GM18502 (cell line): ENCODE measurements at regions not wholly inside any gene's neighbourhood (a gene's known extent, or its start where the extent isn't known, plus 50 kb on each side); places are given as distances from the start of the nearest gene placed in this dataset.
A peak's percentile ranks its signal among the peaks of the same experiment; 100 is the strongest.

Experiments
- ATAC-seq: cut with Tn5 transposase; IDR thresholded peaks from one replicate; pipeline ENCODE4 v1.9.1; 2021; ENCODE audit warnings: mild to moderate bottlenecking; ENCODE audit not compliant: unreplicated experiment, poor library complexity

DNA sequence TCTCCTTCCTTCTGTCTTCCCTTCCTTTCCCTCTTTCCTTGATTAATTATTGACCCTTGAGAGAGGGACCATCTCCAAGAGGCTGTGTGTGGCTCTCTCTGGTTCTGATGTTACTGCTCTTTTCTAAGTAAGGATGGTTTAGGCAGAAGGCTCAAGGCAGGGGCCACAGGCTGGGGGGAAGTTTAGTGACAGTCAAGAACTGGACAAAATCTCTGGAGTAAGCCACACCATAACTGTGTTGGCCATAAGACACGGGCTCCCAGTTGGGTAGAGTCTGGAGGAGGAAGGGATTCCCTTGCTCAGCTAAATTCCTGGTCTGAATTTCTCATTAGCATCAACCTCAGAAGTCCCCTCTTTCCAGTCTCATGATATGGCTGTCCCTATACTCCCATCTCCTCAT, 74.7 kb downstream of the BUD13 start:
- no peak for ATAC-seq

DNA sequence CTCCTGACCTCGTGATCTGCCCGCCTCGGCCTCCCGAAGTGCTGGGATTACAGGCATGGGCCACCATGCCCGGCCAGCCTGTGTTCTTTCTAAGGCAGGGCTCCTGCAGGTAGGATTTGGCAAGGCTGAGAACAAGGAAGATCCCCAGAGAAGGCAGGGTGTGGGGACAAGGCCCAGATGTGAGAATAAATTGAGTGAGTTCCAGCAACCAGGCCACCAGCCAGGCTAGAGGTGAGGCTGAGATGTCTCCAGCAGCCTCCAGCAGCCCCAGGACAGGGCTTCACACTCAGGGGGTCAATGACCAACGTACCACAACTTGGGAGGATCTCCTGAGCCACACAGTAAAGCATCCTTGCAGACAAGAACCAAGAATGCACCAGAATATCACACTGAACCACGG, 75.1 kb downstream of the BUD13 start:
- ATAC-seq = no peak

DNA sequence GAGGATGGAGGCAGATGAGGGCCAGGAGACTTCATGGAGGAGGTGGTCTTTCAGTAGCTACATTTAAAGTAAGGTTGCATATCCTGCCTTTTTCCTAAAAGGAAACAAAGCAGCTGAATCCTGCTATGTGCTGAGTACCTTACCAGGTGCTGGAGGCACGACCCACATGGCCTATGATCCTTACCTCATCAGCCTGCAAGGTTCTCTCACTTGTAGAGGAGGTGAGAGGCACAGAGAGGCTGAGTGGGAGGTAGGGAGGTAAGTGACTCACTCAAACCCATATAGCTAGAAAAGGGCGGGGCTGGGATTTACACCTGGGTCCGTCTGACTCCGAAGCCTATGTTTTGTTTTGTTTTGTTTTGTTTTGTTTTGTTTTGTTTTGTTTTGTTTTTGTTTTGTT, 75.8 kb downstream of the BUD13 start:
- ATAC-seq = no peak

DNA sequence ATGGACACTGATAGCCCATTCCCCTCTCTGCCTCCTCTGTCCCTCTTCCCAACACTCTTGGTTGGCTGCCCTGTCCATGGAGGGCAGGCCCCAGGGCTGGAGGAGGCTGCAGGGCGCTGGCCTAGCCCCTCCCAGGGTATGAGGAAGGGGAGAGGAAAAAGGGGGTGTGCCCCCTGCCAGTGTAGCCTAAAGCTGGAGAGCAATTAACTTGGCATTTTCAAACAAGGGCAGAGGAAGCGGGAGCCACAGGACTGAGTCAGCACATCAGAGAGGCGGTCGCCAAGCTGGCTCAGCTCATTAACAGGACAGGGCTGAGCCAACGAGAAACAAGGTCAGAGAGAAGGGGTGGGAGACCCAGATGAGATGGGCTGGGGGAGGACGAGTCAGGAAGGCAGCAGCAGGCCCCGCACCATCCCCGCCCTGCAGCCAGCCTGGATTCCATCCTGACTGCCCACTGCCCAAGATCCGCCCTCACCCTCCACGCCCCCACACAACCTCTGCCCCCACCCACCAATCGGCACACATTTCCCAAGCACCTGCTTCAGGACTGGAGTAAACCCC, 76.3 kb downstream of the BUD13 start:
- no peak for ATAC-seq

DNA sequence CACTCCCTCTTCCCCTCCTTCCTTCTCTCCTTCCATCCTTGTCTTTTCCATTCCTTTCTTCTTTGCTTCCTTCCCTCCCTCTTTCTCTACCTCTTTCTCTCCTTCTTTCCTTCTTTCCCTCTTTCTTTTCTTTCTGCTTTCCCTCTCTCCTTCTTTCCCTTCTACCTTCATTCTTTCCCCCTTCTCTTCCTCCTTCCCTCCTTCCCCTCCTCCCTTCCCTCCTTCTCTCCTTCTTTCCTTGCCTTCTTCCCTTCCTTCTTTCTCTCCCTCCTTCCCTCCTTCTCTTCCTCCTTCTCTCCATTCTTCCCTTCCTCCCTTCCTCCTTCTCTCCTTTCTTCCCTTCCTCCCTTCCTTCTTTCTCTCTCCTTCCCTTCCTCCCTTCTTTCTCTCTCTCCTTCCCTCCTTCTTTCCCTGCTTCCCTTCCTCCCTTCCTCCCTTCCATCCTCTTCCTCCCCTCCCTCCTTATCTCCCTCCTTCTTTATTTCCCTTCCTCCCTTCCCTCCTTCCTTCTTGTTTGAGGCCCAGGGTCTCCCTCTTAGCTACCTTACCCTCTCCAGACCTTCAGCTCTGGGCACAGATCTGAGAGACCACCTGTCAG, 77.0 kb downstream of the BUD13 start:
- ATAC-seq = no peak

DNA sequence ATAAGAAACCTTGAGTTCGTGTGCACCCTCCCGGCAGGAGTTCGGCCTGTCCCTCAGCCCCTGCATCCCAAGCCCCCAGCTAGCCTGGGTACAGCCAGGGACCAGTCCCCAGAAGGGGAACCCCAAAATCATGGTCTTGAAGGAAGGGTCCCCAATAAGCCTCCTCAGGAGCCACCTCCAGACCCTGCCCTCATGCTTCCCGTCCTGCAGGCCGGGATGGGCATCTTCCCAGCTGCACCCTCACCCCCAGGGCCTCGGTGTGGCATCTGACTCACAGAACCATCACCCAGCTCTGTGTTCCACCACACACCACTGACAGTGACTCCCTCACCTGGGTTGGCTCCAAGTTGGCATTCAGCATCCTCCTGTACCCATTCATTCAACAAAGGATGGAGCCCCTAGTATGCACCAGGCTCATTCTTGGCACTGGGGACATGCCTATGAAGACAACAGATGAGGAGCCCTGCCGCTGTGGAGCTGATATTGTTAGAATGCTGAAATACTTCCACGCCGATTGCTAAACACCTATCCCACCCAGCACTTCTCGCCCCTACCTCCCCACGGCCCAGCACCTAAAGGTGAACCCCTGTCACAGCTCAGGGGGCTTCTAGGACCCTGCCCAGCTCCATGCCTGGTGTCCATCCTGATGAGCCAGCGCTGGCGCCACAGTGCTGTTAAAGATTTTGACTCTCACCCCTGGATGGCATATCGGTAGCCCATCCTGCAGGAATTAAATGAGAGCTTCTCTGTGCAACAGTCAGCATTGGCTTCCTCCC, 77.8 kb downstream of the BUD13 start:
- no peak for ATAC-seq

DNA sequence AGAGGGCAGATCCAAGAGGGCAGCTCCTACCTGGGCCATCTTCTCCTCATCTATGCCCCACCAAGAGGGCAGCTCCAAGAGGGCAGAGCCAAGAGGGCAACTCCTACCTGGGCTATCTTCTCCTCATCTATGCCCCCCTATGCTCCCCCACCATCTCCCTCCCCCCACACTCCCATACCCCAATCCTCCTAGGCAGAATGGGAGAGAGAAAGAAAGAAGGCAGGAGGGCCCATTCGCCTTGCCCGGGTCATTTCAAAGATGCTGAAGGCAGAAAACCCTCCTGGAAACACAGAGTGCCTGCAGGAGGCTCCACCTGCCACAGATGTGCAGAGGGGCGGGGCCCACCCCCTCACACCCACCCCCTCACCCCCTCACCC, 78.5 kb downstream of the BUD13 start:
- no peak for ATAC-seq

DNA sequence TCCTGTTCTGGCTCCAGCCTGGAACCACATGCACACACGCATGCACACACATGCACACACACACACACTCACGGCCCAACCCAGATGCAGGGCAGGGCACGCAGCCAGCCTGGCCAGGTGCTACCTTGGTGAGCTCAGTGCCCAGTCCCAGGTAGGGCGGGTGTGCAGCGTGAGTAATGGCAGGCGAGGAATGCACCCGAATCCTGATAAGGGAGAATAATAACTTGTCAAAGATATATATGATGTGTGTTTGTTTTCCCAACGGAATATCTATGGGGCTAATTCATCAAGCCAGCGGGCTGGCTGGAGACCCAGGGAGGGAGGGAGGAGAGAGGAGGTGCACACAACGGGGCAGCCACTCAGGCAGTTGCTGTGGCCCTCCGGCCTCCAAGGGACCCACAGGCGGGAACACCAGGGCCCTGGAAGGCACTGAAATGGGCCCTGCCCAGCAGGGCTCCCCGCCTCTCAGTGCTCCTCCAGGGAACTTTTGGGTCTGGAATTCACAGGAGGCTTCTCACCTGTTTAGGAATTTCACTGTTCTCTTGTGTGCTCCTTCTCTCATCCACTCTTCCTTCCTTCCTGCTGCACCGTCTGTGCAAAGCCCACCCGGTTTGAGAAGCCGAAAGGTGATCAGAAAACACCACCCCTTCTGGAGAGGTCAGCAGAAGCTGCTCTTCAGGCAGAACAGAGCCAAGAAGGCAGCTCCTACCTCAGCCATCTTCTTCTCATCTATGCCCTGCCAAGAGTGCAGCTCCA, 79.0 kb downstream of the BUD13 start:
- ATAC-seq = no peak

DNA sequence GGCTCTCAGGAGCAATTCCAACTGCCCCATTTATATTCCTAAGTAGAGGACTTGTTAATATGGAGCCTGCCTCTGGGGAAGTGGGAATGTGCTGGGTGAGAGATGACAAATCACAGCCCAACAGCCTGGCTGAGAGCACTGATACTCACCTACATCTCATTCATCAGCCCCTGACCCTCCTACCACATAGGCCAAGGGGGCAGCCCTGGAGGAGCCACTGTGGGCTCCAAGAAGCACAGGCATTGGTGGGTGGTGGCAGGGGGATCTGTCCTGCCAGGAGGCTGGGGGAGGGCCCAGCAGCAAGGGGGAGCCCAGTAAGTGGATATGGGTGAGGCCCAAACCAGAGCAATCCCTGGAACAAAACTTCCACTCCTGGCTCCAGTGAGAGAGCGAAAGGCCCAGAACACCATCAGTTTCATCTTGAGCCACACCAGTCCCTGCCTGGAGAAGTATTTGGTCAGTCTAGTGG, 79.7 kb downstream of the BUD13 start:
- no peak for ATAC-seq

DNA sequence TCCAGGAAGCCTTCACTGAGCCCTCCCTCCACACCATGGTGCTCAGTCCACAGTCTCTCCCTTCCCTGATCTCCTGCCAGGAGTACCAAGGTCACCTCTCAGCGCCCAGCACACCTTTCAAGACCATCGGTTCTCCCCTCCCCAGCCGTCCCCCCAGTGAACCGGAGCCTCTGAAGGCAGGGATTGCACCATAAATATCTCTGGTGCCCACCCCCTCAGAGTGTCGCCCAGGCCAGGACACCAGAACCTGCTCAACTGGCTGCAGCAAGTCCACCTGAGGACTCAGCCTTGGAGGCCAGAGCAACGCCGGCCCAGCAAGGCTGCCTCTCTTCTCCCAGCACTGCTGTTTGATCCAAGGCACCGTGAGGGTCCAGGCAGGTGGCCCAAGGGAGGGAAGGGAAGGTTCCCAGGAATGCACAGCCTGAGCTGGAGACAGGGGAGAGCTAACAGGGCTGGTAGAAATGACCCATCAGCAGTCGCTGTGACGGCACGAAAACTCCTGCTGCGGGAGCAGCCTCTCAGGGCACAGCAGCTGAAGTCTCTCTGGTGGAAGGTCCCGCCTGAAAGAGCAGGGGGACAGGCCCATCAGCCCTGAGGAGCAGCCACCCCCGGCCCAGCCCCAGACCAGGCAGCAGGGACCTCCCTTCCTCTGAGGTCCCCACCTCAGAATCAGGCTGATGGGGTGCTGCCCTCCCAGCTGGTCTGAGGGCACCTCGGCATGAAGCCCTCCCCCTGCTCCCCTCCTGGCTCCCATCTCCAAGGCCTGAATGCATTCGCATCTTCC, 80.3 kb downstream of the BUD13 start:
- ATAC-seq = no peak

DNA sequence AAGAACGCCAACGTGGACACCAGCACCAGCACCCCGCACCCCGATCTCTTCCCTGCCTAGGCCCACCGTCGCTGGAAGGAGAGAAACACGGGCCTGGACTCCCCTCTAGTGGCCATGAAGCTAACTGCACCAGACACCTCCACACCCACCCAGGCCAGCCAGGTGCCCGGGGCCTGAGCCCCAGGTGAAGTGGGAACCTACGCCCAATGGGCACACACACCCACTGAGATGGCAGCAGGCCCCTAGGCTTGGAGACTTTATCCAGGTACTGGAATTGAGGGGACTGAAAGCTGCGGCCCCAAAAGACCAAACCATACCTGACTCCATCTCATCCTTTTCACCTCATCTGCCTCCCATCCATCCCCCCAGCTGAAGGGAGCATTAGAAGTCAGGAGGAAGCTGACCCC, 81.0 kb downstream of the BUD13 start:
- ATAC-seq = peak; percentile 69

DNA sequence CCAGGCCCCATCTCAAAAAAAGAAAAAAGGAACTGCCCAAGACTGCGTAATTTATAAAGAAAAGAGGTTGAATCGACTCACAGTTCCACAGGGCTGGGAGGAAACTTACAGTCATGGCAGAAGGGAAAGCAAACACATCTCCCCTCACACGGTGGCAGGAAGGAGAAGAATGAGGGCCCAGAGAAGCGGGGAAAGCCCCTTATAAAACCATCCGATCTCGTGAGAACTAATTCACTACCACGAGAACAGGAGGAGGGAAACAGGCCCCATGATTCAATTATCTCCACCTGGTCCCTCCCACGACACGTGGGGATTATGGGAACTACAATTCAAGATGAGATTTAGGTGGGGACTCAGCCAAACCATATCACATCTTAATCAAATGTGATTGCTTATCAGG, 82.2 kb downstream of the BUD13 start:
- ATAC-seq = no peak

DNA sequence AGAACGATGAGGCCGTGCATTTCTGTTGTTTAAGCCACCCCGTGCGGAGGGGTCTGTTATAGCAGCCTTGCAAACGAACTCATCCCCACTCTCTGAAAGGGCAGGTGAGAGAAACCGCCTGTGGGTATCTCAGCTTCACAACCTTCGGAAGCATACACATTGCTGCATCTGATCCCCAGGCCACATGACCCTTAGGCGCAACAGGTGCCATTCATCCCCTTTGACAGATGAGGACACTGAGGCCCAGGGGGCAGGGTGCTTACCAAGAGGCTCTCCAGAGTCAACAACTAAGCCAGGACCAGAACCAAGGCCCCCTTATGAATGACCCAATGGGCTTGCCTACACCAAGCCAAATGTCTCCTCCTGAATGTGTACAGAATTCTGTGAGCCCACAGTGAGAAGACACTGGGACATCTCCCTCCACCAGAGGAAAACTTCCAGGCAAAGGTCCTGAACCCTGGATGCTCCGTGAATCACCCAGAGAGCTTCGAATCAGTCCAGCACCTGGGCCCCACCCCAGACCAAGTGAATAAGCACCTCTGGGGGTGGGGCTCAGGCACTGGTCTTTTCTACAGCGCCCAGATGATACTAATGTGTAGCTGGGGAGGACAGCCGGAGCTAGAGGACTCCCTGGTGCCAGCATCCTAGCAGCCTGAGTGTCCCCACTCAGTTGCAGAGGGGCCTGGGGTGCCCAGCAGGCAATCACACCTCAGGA, 83.2 kb downstream of the BUD13 start:
- ATAC-seq = no peak

DNA sequence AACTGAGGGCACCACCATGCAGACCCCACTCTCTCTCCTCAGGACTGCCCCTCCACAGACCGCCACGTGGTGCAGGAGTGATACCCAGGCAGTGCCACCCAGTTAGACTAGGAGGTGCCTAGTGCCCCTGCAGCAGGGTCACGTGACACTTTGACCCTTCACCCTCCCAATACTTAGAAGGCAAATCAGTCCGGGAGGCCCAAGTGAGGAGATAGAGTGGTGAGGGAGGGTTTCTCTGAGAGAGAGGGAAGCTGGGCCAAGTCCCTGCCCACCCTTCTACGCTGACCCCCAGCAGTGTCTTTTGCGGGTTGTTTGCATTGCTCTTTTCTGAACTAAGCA, 84.6 kb downstream of the BUD13 start:
- no peak for ATAC-seq

DNA sequence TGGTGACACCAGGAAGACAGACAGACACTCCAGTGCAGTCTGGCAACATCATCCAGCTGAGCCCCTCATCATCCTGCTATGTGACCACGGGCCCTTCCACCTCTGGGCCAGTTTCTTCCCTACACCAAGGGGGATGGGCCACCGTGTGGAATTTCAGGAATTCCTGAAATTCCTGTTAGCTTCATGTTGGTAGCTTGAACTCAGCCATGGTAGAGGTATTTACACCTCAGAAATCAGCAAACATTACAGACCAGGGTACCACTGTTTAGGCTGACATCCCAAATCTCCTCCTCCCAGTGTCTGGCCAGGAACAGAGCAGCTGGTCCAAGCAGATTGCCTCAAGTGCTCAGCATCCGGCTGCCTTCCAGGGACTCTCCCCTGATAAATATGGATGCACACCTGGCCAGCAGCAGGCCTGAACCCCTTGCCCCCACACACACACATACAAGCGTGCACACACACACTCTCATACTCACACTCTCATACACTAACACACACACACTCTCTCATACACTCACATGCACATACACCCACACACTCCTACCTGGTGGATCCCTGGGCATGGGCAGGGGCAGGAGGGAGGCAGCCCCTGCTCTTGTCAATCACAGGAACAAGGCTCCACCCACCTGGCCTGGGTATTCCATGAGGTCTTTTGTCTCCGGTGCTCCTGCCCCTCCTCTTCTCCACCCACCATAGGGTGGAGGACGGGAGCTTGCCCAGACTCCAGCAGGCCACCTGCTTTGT, 85.2 kb downstream of the BUD13 start:
- no peak for ATAC-seq

DNA sequence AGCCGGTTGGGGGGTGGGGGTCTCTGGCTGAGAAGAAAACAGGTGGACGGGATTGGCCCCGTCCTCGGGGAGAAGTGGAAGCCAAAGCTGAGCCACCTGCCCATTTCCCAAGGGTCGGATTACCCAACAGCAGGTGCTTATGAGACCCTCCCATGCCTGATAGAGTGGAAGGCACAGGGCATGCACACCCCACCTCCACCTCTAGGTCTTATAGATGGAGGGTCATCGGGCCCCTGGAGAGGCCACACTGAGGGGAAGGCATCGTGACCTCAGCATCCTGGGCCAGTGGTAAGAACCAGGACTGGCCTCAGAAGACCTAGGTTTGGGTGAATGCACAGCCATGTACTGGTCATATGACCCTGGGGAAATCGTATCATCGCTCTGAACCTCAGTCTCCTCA, 85.9 kb downstream of the BUD13 start:
- no peak for ATAC-seq

DNA sequence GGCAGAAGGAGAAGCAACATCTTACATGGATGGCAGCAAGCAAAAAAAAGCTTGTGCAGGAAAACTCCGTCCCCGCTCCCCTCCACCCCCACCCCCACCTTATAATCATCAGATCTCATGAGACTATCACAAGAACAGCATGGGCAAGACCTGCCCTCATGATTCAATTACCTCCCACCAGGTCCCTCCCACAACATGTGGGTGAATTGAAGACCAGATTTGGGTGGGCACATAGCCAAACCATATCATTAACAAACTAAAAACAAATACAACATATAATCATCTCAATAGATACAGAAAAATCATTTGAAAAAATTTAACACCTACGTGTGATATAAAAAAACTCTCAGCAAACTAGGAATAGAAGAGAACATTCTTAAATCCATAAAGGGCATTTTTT, 88.8 kb downstream of the BUD13 start:
- no peak for ATAC-seq

DNA sequence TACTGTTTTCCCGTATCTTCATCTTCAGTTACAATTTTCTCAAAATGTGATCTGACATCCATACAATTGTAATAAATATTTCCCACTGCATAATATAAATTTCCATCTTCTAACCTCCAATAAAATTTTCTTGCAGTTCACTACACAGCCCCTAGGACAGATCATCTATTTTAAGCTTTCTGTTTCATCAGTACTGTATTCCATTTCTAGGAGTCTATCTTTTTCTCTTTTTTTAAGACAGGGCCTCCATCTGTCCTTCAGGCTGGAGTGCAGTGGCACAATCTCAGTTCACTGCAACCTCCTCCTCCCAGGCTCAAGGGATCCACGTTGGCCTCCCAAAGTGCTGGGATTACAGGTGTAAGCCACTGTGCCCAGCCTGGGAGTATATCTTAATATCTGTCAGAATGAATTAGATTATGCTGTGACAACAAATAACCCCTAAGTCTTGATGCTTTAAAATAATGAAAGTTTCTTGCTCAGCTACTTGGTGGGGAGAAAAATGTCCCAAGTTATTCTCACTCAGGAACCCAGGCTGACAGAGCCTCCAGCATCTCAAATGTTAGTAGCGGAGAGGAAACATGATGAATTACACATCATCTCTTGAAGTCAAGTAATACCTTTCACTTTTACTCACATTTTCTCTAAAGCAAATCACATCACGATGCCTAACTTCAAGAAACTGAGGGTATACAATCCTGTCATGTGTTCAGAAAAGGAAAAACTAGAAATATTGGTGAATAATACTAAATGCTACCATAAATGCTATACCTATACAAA, 92.2 kb downstream of the BUD13 start:
- ATAC-seq = no peak
